SK-N-MC (cell line): ENCODE measurements at regions not wholly inside any gene's neighbourhood (a gene's known extent, or its start where the extent isn't known, plus 50 kb on each side); places are given as distances from the start of the nearest gene placed in this dataset.

Experiments
- EZH2 ChIP-seq: fragments of 200-600 bp; sonication (generic); IDR thresholded peaks from one replicate; pipeline ENCODE4 v1.6.1; 2017; ENCODE audit warnings: antibody characterized with exemption
- POLR2AphosphoS5 ChIP-seq: IDR thresholded peaks from 2 replicates; pipeline ENCODE4 v1.6.1; 2012; ENCODE audit warnings: mild to moderate bottlenecking, low read depth, low read length, borderline replicate concordance

- TF ChIP-seq EZH2 (no peak), POLR2AphosphoS5 (no peak)
Observed at GRCh38 chr4:71209161-71209560, 129.7 kb upstream of the SLC4A4 start.
